ENCODE measurements at regions not wholly inside any gene's neighbourhood (a gene's known extent, or its start where the extent isn't known, plus 50 kb on each side); places are given as distances from the start of the nearest gene placed in this dataset.

- TF ChIP-seq, protein P1, sequence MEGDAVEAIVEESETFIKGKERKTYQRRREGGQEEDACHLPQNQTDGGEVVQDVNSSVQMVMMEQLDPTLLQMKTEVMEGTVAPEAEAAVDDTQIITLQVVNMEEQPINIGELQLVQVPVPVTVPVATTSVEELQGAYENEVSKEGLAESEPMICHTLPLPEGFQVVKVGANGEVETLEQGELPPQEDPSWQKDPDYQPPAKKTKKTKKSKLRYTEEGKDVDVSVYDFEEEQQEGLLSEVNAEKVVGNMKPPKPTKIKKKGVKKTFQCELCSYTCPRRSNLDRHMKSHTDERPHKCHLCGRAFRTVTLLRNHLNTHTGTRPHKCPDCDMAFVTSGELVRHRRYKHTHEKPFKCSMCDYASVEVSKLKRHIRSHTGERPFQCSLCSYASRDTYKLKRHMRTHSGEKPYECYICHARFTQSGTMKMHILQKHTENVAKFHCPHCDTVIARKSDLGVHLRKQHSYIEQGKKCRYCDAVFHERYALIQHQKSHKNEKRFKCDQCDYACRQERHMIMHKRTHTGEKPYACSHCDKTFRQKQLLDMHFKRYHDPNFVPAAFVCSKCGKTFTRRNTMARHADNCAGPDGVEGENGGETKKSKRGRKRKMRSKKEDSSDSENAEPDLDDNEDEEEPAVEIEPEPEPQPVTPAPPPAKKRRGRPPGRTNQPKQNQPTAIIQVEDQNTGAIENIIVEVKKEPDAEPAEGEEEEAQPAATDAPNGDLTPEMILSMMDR (conservative IDR thresholded peaks at IDR 0.05; ENCODE audit: low read depth, low read length): no peak
- no peak for TF ChIP-seq EZH2 (IDR thresholded peaks at IDR 0.05; ENCODE audit: borderline replicate concordance, low read depth, low read length, poor library complexity, severe bottlenecking)
Observed at GRCh38 chr2:53167227-53167626, 600.4 kb upstream of the CHAC2 start.
